ENCODE measurements at regions not wholly inside any gene's neighbourhood (a gene's known extent, or its start where the extent isn't known, plus 50 kb on each side); places are given as distances from the start of the nearest gene placed in this dataset.
"Not testable (repeated sequence)": the region's sequence is repeated elsewhere in the genome, so short reads cannot be mapped to it uniquely, and the experiment has no call there.

DNA sequence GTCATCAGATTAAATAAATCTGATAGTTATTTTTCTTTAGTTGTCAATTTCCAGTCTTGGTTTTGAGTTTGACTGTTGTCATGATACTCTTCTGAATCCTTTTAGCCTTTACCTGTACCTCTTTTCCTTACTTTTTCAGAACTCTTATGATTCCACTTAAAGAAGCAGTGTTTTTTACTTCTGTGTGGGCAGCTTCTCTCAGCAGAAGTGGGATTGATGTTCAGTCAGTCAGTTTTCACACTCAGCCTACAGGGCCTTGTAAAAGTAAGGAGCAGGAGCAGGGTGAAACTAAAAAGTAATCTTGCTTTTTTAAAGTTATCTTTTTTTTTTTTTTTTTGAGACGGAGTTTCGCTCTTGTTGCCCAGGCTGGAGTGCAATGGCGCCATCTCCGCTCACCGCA lies 75.1 kb downstream of the HAUS1 start:
- Histone ChIP-seq H3K4me1 (ENCODE audit: control insufficient read depth, insufficient read depth, low read length) (no peaks in the 10 kb centered on the region), H3K9me3 (ENCODE audit: control insufficient read depth, low read depth, low read length) (no peaks in the 10 kb centered on the region), H3K27ac (ENCODE audit: low read length) (no peak overlapping the region), H3K27me3 (ENCODE audit: control insufficient read depth, insufficient read depth, low read length) (no peaks in the 10 kb centered on the region), H3K4me3 (ENCODE audit: low read length) (no peak overlapping the region), H3K36me3 (ENCODE audit: control insufficient read depth, insufficient read depth, low read length) (no peaks in the 10 kb centered on the region)
- no peak for DNase-seq
- no CpG with 5 or more reads among the region's 5 CpGs for WGBS (ENCODE audit: insufficient coverage, low lambda C conversion rate)

DNA sequence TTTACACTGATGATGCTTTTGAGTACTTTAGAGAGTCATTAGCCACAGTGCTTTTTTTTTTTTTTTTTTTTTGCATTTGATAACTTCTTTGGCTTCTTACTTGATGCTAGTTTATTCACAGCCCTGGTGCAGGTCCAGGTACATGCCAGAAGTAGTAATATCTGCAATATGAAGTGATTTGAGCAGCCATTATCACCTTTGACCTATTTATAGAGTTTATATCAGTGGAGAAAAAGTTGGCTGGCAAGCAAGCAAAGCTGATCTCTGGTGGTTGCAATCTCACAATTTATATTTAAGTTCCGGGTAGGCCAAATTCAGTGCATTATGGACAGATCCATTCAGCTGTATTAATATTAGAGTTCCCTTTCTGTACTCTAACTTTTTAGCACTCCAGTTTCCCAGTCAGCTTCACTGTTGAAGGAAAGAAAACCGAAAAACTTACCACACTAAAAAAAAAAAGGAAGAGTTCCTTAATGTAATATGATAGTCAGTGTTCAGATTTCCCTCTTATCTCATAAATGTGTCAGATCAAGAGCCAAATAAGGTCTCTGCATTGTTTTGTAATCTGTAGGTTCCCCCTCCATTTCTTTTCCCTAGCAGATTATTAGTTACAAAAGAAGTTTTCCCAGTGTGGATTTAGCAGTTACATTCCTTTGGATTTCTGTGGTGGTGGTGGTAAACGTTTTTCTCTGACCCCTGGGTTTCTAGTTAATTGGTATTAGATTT lies 78.6 kb downstream of the HAUS1 start:
- Histone ChIP-seq H3K27me3 (ENCODE audit: control insufficient read depth, insufficient read depth, low read length) (no peaks in the 10 kb centered on the region), H3K4me1 (ENCODE audit: control insufficient read depth, insufficient read depth, low read length) (no peaks in the 10 kb centered on the region), H3K9me3 (ENCODE audit: control insufficient read depth, low read depth, low read length) (no peaks in the 10 kb centered on the region), H3K36me3 (ENCODE audit: control insufficient read depth, insufficient read depth, low read length) (no peaks in the 10 kb centered on the region), H3K4me3 (ENCODE audit: low read length) (no peak overlapping the region), H3K27ac (ENCODE audit: low read length) (no peak overlapping the region)
- DNase-seq: no peak
- WGBS (ENCODE audit: insufficient coverage, low lambda C conversion rate): 20% methylated on average over 1 of the region's 3 CpGs

DNA sequence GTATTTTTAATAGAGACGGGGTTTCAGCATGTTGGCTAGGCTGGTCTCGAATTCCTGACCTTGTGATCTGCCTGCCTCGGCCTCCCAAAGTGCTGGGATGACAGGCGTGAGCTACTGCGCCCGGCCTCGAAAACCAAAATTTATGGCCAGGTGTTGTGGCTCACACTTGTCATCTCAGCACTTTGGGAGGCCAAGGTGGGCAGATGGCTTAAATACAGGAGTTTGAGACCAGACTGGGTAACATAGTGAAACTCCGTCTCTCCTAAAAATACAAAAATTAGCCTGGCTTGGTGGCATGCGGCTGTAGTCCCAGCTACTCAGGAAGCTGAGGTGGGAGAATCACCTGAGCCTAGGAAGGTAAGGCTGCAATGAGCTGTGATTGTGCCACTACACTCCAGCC lies 80.1 kb downstream of the HAUS1 start:
- not testable (repeated sequence) for H3K9me3 ChIP-seq (ENCODE audit: control insufficient read depth, low read depth, low read length); H3K27ac ChIP-seq (ENCODE audit: low read length); H3K4me3 ChIP-seq (ENCODE audit: low read length); H3K4me1 ChIP-seq (ENCODE audit: control insufficient read depth, insufficient read depth, low read length); DNase-seq; H3K36me3 ChIP-seq (ENCODE audit: control insufficient read depth, insufficient read depth, low read length); H3K27me3 ChIP-seq (ENCODE audit: control insufficient read depth, insufficient read depth, low read length)
- no CpG with 5 or more reads among the region's 9 CpGs for WGBS (ENCODE audit: insufficient coverage, low lambda C conversion rate)

DNA sequence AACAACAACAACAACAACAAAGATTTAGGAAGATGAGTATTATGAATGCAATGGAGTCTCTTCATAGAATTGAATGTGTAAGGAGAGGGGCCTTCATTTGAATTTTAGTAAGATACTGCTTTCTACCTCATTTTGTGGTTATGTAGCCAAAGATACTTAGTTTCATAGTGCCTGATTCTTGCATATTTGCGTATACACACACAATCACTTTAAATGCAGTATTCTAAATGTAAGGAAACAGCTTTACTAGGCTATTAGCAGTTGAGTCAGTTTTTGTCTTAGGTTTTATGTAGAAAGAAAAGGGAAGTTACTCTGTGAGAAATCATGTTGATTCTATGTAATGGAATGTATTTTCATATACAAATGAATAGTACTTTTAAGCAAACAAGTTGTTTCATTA lies 80.5 kb downstream of the HAUS1 start:
- no peaks in the 10 kb centered on the region for H3K4me1 ChIP-seq (ENCODE audit: control insufficient read depth, insufficient read depth, low read length)
- no CpG with 5 or more reads among the region's 1 CpG for WGBS (ENCODE audit: insufficient coverage, low lambda C conversion rate)

DNA sequence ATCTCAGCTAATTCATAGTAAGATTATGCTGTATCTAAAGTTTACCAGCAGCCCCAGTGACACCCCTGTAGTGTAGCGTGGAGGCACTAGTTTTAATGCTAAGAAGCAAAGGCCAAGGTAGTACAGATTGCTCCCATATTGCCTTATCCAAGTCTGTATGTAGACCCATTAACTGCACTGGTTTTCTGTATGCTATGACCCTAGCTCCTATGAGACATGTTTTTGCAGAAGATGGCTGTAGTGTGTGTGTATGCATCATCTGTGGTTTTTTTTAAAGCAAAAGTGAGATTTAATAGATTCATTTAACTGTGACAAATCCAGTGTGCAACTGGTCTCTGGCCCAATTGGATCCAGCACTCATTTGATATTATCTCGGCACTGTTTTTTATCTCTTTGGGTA lies 86.5 kb downstream of the HAUS1 start:
- WGBS (ENCODE audit: insufficient coverage, low lambda C conversion rate): no CpG with 5 or more reads among the region's 2 CpGs
- Histone ChIP-seq H3K9me3 (ENCODE audit: control insufficient read depth, low read depth, low read length) (no peaks in the 10 kb centered on the region), H3K27me3 (ENCODE audit: control insufficient read depth, insufficient read depth, low read length) (no peaks in the 10 kb centered on the region), H3K36me3 (ENCODE audit: control insufficient read depth, insufficient read depth, low read length) (peaks cover 5% of the 10 kb centered on the region), H3K4me3 (ENCODE audit: low read length) (no peak overlapping the region), H3K4me1 (ENCODE audit: control insufficient read depth, insufficient read depth, low read length) (no peaks in the 10 kb centered on the region), H3K27ac (ENCODE audit: low read length) (no peak overlapping the region)
- DNase-seq: no peak

More for the DNA sequence above, 80.5 kb downstream of the HAUS1 start:
- Histone ChIP-seq H3K4me3 (ENCODE audit: low read length) (no peak overlapping the region), H3K9me3 (ENCODE audit: control insufficient read depth, low read depth, low read length) (no peaks in the 10 kb centered on the region), H3K27me3 (ENCODE audit: control insufficient read depth, insufficient read depth, low read length) (no peaks in the 10 kb centered on the region), H3K36me3 (ENCODE audit: control insufficient read depth, insufficient read depth, low read length) (peaks cover 5% of the 10 kb centered on the region), H3K27ac (ENCODE audit: low read length) (no peak overlapping the region)
- DNase-seq: no peak

DNA sequence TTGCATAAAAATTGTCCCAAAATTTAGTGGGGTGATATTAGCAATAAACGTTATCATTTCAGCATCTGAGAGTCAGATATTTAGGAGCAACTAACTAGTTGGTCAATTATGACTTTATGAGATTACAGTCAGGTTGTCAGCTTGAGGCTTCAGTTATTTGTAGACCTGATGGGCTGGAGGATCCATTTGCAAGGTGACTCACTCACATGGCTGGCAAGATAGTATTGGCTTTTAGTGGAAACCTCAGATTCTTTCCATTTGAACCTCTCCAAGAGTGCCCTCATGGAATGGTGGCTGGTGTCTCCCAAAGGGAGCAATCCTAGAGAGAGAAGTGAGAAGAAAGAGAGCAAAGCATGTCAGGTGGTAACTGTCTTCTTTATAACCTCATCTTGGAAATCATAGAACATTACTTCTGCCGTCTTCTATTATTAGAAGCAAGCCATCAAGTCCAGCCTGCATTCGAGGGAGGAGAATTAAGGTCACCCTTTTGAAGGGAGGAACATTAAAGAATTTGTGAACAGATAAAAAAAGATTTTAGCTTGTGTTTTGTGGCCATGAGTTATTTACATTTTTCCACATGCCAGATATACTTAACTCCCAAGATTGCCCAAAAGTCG lies 92.5 kb downstream of the HAUS1 start:
- DNase-seq: no peak
- H3K4me3 ChIP-seq (ENCODE audit: low read length): no peak overlapping the region
- H3K27me3 ChIP-seq (ENCODE audit: control insufficient read depth, insufficient read depth, low read length): no peaks in the 10 kb centered on the region
- H3K4me1 ChIP-seq (ENCODE audit: control insufficient read depth, insufficient read depth, low read length): no peaks in the 10 kb centered on the region
- no peaks in the 10 kb centered on the region for H3K36me3 ChIP-seq (ENCODE audit: control insufficient read depth, insufficient read depth, low read length)
- no peak overlapping the region for H3K27ac ChIP-seq (ENCODE audit: low read length)
- H3K9me3 ChIP-seq (ENCODE audit: control insufficient read depth, low read depth, low read length): no peaks in the 10 kb centered on the region
- 100% methylated on average over 2 of the region's 4 CpGs for WGBS (ENCODE audit: insufficient coverage, low lambda C conversion rate)

DNA sequence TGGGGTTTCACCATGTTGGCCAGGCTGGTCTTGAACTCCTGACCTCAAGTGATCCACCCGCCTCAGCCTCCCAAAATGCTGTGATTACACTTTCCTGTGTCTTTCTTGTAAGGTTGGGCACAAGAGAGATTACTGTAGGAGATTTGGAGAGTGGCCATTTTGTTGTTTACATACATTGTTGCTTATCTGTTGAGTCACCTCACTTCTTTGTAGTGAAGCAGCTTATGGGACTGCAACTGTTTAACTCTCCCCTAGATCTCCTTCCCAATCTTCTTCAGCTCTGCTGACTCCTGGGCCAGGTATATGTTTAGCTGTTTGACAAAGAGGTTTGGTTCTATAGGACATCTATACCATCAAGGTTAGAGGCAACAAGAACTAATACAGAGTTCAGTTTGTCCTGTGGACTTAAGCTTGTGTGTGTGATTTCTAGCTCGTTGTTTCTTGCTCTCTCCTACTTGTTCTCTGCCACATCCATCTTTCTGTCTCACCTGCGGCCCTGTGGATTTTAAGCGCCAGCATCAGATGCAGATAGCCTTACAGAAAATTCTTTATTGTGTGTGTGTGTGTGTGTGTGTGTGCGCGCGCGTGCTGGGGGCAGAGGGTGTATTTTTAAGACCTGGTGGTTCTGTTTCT lies 95.4 kb downstream of the HAUS1 start:
- H3K36me3 ChIP-seq (ENCODE audit: control insufficient read depth, insufficient read depth, low read length): no peaks in the 10 kb centered on the region
- no peak overlapping the region for H3K4me3 ChIP-seq (ENCODE audit: low read length)
- no peak overlapping the region for H3K27ac ChIP-seq (ENCODE audit: low read length)
- WGBS (ENCODE audit: insufficient coverage, low lambda C conversion rate): no CpG with 5 or more reads among the region's 8 CpGs
- H3K4me1 ChIP-seq (ENCODE audit: control insufficient read depth, insufficient read depth, low read length): no peaks in the 10 kb centered on the region
- H3K9me3 ChIP-seq (ENCODE audit: control insufficient read depth, low read depth, low read length): no peaks in the 10 kb centered on the region
- no peaks in the 10 kb centered on the region for H3K27me3 ChIP-seq (ENCODE audit: control insufficient read depth, insufficient read depth, low read length)
- no peak for DNase-seq

DNA sequence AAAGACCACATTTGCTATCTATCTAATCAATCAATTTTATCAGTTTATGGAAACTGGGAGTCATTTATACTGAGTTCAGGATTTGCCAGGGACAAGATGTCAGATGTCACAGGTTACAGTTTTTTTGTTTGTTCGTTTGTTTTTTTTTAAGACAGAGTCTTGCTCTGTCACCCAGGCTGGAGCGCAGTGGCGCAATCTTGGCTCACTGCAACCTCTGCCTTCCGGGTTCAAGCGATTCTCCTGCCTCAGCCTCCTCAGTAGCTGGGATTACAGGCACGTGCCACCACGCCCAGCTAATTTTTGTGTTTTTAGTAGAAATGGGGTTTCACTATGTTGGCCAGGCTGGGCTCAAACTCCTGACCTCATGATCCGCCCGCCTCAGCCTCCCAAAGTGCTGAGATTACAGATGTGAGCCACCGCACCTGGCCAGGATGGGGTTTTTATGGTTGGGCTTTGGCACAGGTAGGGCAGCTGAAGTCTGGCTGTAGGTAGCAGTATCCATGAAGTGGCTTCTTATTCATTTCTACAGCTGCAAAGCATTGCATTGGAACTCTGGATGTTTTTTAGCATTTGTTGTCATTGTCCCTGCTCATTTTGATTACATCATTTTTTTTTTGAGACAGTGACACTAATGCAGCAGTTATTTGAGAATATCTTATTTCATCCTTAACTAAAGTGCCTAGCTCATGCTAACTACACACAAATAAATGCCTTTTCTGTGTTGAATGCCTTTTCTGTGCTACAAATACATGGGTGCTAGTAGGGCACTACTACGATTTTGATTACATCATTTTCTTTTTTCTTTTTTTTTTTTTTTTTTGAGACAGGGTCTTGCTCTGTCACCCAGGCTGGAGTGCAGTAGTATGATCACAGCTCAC lies 96.2 kb downstream of the HAUS1 start:
- 80% methylated on average over 1 of the region's 11 CpGs for WGBS (ENCODE audit: insufficient coverage, low lambda C conversion rate)
- H3K27ac ChIP-seq (ENCODE audit: low read length): not testable (repeated sequence)

DNA sequence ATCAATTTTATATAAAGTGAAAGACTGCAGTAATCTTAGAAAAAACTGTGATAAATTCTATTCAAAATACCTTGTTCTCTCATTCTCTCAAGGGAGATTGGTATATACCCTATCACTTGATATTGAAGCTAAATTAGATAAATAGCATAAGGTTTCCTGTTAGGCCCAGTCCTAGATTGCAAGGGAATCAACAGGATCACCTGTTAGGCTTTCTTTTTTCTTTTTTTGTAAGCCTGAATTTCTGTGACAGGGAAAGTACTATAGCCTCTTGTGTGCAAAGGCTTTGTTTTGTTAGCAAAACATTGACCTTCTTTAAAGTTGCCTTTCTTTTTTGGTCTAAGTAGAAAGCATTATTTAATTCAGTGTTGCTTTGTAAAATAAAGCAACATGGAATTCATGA lies 100.0 kb downstream of the HAUS1 start:
- no peak for DNase-seq
- Histone ChIP-seq H3K27me3 (ENCODE audit: control insufficient read depth, insufficient read depth, low read length) (no peaks in the 10 kb centered on the region), H3K36me3 (ENCODE audit: control insufficient read depth, insufficient read depth, low read length) (no peaks in the 10 kb centered on the region), H3K9me3 (ENCODE audit: control insufficient read depth, low read depth, low read length) (no peaks in the 10 kb centered on the region), H3K27ac (ENCODE audit: low read length) (no peak overlapping the region), H3K4me3 (ENCODE audit: low read length) (no peak overlapping the region), H3K4me1 (ENCODE audit: control insufficient read depth, insufficient read depth, low read length) (no peaks in the 10 kb centered on the region)

More for the DNA sequence above, 96.2 kb downstream of the HAUS1 start:
- not testable (repeated sequence) for DNase-seq; H3K4me1 ChIP-seq (ENCODE audit: control insufficient read depth, insufficient read depth, low read length); H3K9me3 ChIP-seq (ENCODE audit: control insufficient read depth, low read depth, low read length); H3K27me3 ChIP-seq (ENCODE audit: control insufficient read depth, insufficient read depth, low read length); H3K36me3 ChIP-seq (ENCODE audit: control insufficient read depth, insufficient read depth, low read length); H3K4me3 ChIP-seq (ENCODE audit: low read length)

DNA sequence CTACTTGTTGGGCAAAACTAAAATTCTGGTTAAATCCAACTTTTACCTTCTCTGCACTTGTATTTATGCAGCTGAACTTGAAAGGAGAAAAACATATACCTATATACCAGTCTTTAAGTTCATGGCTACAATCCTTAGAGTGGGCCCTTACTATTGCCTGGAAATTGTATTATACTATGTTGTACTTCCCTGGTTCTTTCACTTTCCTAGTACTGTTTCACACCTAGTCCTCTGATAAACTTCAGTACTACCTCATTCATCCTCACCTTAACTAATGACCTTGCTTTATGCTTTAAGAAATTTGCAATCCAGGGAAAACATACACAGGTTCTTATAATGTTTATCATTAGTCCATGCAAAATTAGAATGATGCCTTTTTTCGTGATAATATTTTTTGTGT lies 103.8 kb downstream of the HAUS1 start:
- no peak overlapping the region for H3K27ac ChIP-seq (ENCODE audit: low read length)
- H3K4me1 ChIP-seq (ENCODE audit: control insufficient read depth, insufficient read depth, low read length): no peaks in the 10 kb centered on the region
- H3K4me3 ChIP-seq (ENCODE audit: low read length): no peak overlapping the region
- no peaks in the 10 kb centered on the region for H3K36me3 ChIP-seq (ENCODE audit: control insufficient read depth, insufficient read depth, low read length)
- DNase-seq: no peak
- H3K27me3 ChIP-seq (ENCODE audit: control insufficient read depth, insufficient read depth, low read length): no peaks in the 10 kb centered on the region
- WGBS (ENCODE audit: insufficient coverage, low lambda C conversion rate): no CpG with 5 or more reads among the region's 1 CpG
- H3K9me3 ChIP-seq (ENCODE audit: control insufficient read depth, low read depth, low read length): no peaks in the 10 kb centered on the region

Measured in large intestine (tissue), 3 donors.